WTC11 (cell line): ENCODE measurements at regions not wholly inside any gene's neighbourhood (a gene's known extent, or its start where the extent isn't known, plus 50 kb on each side); places are given as distances from the start of the nearest gene placed in this dataset.

Source experiments
- ELF4 ChIP-seq: sonication (generic); formaldehyde crosslinking; IDR thresholded peaks from 2 replicates; pipeline ENCODE4 v1.8.1; 2022; ENCODE audit warnings: low read depth, mild to moderate bottlenecking, moderate library complexity, missing genetic modification reagents
- ESRRA ChIP-seq: sonication (generic); formaldehyde crosslinking; IDR thresholded peaks from 2 replicates; pipeline ENCODE4 v1.8.1; 2022; ENCODE audit warnings: mild to moderate bottlenecking, missing genetic modification reagents, borderline replicate concordance
- FOXK1 ChIP-seq: sonication (generic); formaldehyde crosslinking; IDR thresholded peaks from 2 replicates; pipeline ENCODE4 v1.8.0; 2022; ENCODE audit warnings: mild to moderate bottlenecking, moderate library complexity, missing genetic modification reagents
- IRF2 ChIP-seq: sonication (generic); formaldehyde crosslinking; IDR thresholded peaks from 2 replicates; pipeline ENCODE4 v1.8.0; 2022; ENCODE audit warnings: low read depth, missing genetic modification reagents, borderline replicate concordance
- TF ChIP-seq, protein P1 (sequence below): fragments of 200-600 bp; IDR thresholded peaks from 2 replicates; pipeline ENCODE4 v1.8.0; 2022; ENCODE audit warnings: antibody characterized with exemption

DNA sequence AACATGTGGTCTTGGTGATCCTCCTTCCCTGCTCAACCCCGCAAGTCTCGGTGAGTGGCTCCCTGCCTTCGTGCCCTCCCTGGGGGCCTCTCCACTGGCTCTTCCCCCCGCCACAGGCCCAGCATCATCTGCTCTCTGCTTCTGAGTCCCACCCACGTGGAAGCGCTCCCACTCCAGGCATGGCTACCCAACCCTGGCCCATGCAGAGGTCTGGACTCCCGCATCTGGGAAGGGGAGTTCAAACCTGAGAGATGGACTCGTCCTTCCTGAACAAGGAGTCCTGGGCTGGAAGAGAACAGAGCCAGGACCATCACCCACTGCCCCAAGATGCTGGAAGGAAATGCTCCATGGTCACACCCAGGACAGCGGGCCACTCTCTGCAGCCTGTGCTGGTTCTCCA, 90.8 kb downstream of the DHCR7 start:
- no peak for TF ChIP-seq FOXK1
- no peak for TF ChIP-seq ELF4 (CRISPR knock-in tag)
- TF ChIP-seq, protein P1, sequence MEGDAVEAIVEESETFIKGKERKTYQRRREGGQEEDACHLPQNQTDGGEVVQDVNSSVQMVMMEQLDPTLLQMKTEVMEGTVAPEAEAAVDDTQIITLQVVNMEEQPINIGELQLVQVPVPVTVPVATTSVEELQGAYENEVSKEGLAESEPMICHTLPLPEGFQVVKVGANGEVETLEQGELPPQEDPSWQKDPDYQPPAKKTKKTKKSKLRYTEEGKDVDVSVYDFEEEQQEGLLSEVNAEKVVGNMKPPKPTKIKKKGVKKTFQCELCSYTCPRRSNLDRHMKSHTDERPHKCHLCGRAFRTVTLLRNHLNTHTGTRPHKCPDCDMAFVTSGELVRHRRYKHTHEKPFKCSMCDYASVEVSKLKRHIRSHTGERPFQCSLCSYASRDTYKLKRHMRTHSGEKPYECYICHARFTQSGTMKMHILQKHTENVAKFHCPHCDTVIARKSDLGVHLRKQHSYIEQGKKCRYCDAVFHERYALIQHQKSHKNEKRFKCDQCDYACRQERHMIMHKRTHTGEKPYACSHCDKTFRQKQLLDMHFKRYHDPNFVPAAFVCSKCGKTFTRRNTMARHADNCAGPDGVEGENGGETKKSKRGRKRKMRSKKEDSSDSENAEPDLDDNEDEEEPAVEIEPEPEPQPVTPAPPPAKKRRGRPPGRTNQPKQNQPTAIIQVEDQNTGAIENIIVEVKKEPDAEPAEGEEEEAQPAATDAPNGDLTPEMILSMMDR = no peak
- TF ChIP-seq ESRRA (CRISPR knock-in tag) = no peak
- no peak for TF ChIP-seq IRF2 (CRISPR knock-in tag)
